Dendritic cell treated with granulocyte-macrophage colony-stimulating factor and Interleukin-4, amounts not matched to agents 40 ng/mL and 50 ng/mL, for 4 days (primary cell): ENCODE measurements at regions not wholly inside any gene's neighbourhood (a gene's known extent, or its start where the extent isn't known, plus 50 kb on each side); places are given as distances from the start of the nearest gene placed in this dataset.

Source experiments
- H3K27ac Mint-ChIP-seq: one replicate; pipeline ENCODE4 v1.8.0; 2022; ENCODE audit warnings: mild to moderate bottlenecking, mixed read lengths
- H3K27me3 Mint-ChIP-seq: one replicate; pipeline ENCODE4 v1.8.0; 2022; ENCODE audit warnings: mild to moderate bottlenecking, mixed read lengths
- H3K36me3 Mint-ChIP-seq: one replicate; pipeline ENCODE4 v1.8.0; 2022; ENCODE audit warnings: low read depth, mixed read lengths
- H3K4me1 Mint-ChIP-seq: one replicate; pipeline ENCODE4 v1.8.0; 2022; ENCODE audit warnings: low read depth, mixed read lengths
- H3K4me3 Mint-ChIP-seq: one replicate; pipeline ENCODE4 v1.8.0; 2022; ENCODE audit warnings: mild to moderate bottlenecking, moderate library complexity, mixed read lengths
- H3K9me3 Mint-ChIP-seq: one replicate; pipeline ENCODE4 v1.8.0; 2022; ENCODE audit warnings: mixed read lengths
- intact Hi-C: fragments of 100-400 bp; cut with micrococcal nuclease; formaldehyde crosslinking; loops from one replicate; pipeline ENCODE4 v1.15.0; 2022

DNA sequence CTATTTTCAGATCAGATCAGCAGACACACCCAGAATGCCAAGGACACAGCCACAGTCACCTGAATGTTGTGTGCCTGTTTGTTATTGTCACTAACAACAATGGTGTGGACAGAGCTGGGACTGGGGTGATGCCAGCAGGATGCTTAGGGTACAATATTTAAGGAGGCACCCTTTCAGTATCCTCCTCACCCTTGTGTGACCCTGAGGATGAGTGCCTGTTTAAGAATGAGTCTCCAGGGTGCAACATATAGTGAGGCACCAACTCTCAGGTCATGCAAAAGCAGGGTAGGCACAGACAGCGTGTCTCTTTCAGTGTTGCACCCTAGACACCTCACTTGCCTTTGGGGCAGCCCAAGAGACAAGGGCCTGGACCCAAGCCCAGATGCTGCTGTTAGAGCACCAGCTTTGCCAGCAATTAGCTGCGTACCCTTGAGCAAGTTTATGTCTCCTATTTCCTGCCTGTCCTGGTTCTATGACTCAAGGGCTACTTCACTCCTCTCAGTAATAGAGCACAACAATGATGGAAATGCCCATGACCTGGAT, 122.6 kb downstream of the AQP9 start:
- H3K9me3 Mint-ChIP-seq = no peaks in the 10 kb centered on the region
- no peak overlapping the region for H3K4me3 Mint-ChIP-seq
- H3K27me3 Mint-ChIP-seq = peaks cover 1% of the 10 kb centered on the region
- no peaks in the 10 kb centered on the region for H3K4me1 Mint-ChIP-seq
- H3K27ac Mint-ChIP-seq = no peak overlapping the region
- H3K36me3 Mint-ChIP-seq = no peaks in the 10 kb centered on the region
- intact Hi-C loops = no loop called here

DNA sequence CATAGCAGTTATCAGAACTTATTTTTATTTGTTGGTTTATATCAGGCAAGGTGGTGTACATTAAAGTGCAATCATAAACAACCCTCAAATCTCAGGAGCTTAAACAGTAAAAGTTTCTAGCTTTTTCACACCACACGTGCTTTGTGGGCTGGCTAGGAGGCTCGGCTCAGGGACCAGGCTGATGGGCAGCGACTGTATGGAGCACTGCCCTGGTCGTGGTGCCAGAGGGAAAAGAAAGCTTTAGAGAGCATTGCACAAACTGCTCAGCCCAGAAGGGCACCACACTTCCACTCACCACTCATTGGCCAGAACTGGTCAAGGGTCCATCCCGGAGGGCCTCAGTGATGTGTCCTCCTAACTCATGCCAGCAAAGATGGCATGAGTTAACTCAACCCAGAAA, 123.2 kb downstream of the AQP9 start:
- H3K4me1 Mint-ChIP-seq = no peaks in the 10 kb centered on the region
- intact Hi-C loops = no loop called here
- no peaks in the 10 kb centered on the region for H3K36me3 Mint-ChIP-seq
- H3K4me3 Mint-ChIP-seq = no peak overlapping the region
- no peaks in the 10 kb centered on the region for H3K9me3 Mint-ChIP-seq
- no peak overlapping the region for H3K27ac Mint-ChIP-seq
- H3K27me3 Mint-ChIP-seq = peaks cover 1% of the 10 kb centered on the region

DNA sequence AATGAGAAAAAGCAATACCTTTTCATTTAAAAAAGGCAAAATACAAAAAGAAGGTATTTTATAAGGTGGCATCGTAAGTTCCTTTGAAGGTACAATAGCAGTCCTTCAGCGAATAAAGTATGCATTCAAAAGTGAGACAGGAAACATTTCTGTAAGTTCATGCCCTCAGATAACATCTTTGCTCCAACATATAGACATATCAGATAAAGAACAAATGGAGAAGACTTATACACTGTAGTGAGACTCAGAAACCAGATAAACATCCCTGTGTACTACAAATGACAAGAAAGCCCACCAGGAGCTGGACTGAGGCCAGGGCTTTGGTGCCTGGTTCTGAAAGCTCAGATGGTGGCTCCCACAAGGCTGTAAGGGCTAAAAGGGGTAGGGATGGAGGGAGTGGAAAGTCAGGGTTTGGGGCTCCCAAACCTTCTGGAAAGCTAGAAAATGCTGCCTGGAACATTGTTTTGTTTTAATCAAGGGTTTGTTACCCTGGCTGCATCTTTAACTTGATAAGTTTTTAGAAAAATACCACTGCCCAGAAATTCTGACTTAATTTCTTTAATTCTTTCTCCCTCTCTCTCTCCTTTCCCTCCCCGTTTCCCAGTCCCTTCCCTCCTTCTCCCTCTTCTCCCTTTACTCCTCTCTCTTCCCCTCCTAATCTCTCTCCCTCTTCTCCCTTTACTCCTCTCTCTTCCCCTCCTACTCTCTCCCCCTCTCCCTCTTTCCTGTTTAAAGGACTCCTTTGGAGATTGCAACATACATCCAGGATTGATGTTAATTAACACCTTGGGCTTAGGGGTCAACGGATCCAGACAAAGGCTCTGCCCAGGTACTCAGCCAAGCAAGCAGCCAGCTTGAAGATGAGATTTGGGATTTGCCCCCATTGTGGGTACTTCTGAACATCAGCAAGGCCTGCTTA, 126.1 kb downstream of the AQP9 start:
- no peaks in the 10 kb centered on the region for H3K9me3 Mint-ChIP-seq
- no peaks in the 10 kb centered on the region for H3K36me3 Mint-ChIP-seq
- H3K27ac Mint-ChIP-seq = no peak overlapping the region
- no peak overlapping the region for H3K4me3 Mint-ChIP-seq
- H3K27me3 Mint-ChIP-seq = peaks cover 1% of the 10 kb centered on the region
- intact Hi-C loops = no loop called here
- H3K4me1 Mint-ChIP-seq = no peaks in the 10 kb centered on the region

DNA sequence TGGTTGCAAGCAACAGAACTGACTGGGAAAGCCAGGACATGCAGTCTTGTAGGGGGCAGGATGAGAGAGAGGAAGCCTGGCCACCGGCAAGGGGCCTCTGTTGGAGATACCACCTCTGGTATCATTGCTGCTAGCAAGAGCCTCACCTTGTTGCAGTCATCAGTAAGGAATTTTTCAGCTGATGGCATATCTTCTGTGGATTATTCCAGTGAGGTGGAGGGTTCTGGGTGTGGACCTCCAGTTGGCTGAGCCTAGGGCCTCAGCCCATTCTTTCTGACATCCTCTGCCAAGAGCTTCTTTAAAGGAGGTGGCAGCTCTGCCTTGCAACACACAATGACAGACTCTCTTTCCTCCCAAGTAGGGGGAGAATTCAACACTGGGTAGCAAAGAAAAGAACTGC, 128.9 kb downstream of the AQP9 start:
- H3K36me3 Mint-ChIP-seq = peaks cover 6% of the 10 kb centered on the region
- peaks cover 5% of the 10 kb centered on the region for H3K4me1 Mint-ChIP-seq
- no peak overlapping the region for H3K27ac Mint-ChIP-seq
- peaks cover 10% of the 10 kb centered on the region for H3K9me3 Mint-ChIP-seq
- intact Hi-C loops = no loop called here
- H3K27me3 Mint-ChIP-seq = peaks cover 1% of the 10 kb centered on the region
- H3K4me3 Mint-ChIP-seq = no peak overlapping the region

DNA sequence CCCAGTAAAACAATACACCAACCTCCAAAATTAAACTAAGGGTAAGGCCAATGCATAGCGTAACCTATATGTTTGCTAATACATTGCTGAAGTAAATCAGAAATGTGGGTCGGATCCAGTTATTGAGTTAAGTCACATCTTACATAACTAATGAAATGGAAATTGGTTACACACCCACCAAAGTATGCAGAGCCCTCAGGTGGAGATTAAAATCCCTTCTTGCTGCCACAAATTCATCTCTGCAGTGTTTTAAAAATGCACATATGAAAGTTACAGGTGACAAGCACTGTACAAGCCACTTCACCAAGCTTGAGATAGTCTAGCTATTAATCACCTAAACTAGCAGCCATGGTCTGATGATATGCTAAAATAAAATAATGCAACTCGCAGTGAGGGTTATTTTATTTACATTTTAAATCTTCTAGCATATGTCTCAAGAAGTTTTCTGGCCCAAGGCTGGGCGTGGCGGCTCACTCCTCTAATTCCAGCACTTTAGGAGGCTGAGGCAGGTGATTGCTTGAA, 130.6 kb downstream of the AQP9 start:
- peaks cover 10% of the 10 kb centered on the region for H3K9me3 Mint-ChIP-seq
- H3K4me1 Mint-ChIP-seq = peaks cover 5% of the 10 kb centered on the region
- no peak overlapping the region for H3K27ac Mint-ChIP-seq
- H3K4me3 Mint-ChIP-seq = no peak overlapping the region
- intact Hi-C loops = no loop called here
- H3K36me3 Mint-ChIP-seq = peaks cover 6% of the 10 kb centered on the region
- H3K27me3 Mint-ChIP-seq = peaks cover 1% of the 10 kb centered on the region

DNA sequence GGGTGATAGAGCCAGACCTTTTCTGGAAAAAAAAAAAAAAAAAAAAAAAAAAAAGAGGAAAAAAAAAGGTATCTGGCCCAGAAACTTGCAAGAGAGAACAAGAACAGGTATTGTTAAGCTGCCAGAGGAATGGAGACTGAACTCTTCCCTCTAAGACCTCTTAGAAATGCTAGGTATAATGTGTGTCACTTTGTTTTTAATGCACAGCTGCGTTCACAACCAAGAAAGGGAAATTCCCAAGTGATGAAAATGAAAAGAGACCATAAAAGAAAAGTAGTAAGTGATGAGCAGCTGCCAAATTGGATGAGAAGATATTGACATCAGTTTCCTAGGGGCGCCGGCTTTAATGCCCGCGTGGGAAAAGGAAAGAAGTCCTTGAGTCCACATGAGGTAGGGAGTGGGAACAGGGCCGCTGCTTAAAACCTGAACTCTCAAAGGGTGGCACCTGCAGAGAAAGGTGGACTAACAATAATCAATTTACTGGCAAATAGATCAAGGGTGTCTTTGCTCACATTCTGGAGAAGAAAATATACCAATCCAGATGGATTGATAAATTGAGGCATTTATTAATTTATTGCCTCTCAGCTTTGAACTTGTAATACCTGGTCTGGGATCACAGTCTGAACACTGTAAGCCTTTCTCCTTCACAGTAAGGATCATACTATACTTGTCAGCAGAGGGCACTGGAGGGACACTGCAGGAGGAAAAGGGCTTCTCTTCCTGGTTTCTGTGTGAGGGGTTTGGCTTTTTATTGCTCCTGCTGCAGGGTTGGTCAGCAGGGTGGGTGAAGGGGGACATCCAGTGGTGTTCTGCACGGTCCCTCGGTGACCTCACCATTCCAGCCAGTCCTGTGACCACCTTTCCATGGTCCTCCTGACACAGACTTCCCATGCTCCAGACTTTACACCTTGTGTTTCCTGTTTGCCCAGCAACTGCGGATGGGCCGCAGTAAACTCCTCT, 131.6 kb downstream of the AQP9 start:
- Mint-ChIP-seq H3K4me3 (no peak overlapping the region), H3K27me3 (peaks cover 1% of the 10 kb centered on the region), H3K27ac (no peak overlapping the region), H3K4me1 (peaks cover 5% of the 10 kb centered on the region), H3K9me3 (peaks cover 10% of the 10 kb centered on the region), H3K36me3 (peaks cover 6% of the 10 kb centered on the region)
- intact Hi-C loops = loop anchor here (2.0 kb wide), 1 partner anchor 489 kb away; no protein-coding TSS in a partner anchor

DNA sequence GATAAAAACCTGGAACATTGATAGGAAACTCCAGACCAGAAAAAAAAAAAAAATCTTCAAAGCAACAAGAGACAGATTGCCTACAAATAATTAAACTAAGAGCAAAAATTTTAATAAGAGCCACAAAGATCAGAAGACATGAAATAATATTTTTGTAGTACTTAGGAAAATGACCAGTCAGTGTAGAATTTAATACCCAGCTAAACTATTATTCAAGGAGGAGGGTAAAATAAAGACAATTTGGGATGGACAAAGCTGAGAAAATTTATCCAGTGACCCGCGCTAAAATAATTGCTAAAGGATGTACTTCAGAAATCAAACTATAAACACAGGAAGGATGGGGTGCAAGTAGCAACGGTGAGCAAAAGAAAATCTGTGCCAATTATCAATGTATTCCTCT, 133.2 kb downstream of the AQP9 start:
- H3K4me3 Mint-ChIP-seq = no peak overlapping the region
- no peak overlapping the region for H3K27ac Mint-ChIP-seq
- peaks cover 6% of the 10 kb centered on the region for H3K36me3 Mint-ChIP-seq
- intact Hi-C loops = loop anchor here (2.0 kb wide), 1 partner anchor 487 kb away; no protein-coding TSS in a partner anchor
- H3K27me3 Mint-ChIP-seq = no peaks in the 10 kb centered on the region
- H3K9me3 Mint-ChIP-seq = peaks cover 10% of the 10 kb centered on the region
- H3K4me1 Mint-ChIP-seq = peaks cover 5% of the 10 kb centered on the region

DNA sequence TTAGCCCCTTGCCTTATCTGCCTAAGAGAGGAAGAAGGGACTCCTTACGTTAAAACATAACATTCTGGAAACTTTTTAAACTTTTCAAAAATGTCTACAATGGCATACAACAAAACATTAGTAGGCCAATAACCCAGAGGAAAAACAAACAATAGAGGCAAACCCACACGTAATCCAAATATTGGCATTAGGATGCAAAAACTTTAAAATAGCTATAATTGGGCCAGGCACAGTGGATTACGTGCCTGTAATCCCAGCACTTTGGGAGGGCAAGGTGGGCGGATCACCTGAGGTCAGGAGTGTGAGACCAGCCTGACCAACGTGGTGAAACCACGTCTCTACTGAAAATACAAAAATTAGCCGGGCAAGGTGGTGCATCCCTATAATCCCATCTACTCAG, 134.9 kb downstream of the AQP9 start:
- H3K4me3 Mint-ChIP-seq = no peak overlapping the region
- H3K27me3 Mint-ChIP-seq = no peaks in the 10 kb centered on the region
- peaks cover 6% of the 10 kb centered on the region for H3K36me3 Mint-ChIP-seq
- peaks cover 5% of the 10 kb centered on the region for H3K4me1 Mint-ChIP-seq
- H3K27ac Mint-ChIP-seq = no peak overlapping the region
- peaks cover 10% of the 10 kb centered on the region for H3K9me3 Mint-ChIP-seq
- intact Hi-C loops = no loop called here

DNA sequence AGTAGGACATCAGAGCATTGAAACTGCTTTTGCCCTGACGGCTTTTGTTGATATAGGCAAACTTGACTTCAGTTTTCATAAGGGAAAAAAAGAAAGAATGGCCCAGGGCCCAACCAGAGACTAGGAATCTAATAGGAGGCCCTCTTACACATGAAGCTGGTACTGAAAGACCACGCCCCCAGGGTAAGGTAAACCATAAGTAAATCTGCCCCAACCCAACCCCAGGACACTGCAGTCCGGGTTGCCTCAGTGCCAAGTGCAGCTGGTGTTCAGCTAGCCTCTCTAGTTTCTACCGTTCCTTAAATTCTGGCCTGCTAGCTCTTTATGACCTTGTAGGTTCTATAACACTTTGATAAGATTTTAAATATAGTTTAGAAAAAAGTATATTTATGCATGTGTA, 136.7 kb downstream of the AQP9 start:
- Mint-ChIP-seq H3K9me3 (peaks cover 10% of the 10 kb centered on the region), H3K36me3 (peaks cover 6% of the 10 kb centered on the region), H3K27me3 (peaks cover 3% of the 10 kb centered on the region), H3K4me3 (no peak overlapping the region), H3K27ac (no peak overlapping the region), H3K4me1 (peaks cover 5% of the 10 kb centered on the region)
- intact Hi-C loops = no loop called here

DNA sequence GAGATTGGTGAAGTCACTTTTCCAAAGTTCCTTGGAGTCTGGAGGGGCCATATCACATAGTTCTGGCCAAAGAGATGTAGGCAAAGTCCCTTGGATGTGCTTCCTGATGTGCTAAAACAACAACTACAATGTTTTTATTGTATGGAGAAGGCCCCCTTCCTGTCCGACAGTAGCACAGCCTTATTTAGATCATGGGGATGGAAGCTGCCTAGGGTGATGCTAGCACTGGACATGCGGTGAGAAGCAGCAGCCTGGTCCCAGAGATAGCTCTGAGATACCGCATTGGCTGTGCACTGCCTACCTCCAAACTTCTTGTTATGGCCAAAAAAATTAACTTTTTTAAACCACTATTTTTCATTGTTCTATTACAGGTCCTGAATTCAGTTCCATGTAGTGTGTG, 137.6 kb downstream of the AQP9 start:
- peaks cover 3% of the 10 kb centered on the region for H3K27me3 Mint-ChIP-seq
- no peak overlapping the region for H3K27ac Mint-ChIP-seq
- intact Hi-C loops = no loop called here
- peaks cover 10% of the 10 kb centered on the region for H3K9me3 Mint-ChIP-seq
- H3K4me3 Mint-ChIP-seq = no peak overlapping the region
- H3K36me3 Mint-ChIP-seq = peaks cover 6% of the 10 kb centered on the region
- H3K4me1 Mint-ChIP-seq = no peaks in the 10 kb centered on the region

DNA sequence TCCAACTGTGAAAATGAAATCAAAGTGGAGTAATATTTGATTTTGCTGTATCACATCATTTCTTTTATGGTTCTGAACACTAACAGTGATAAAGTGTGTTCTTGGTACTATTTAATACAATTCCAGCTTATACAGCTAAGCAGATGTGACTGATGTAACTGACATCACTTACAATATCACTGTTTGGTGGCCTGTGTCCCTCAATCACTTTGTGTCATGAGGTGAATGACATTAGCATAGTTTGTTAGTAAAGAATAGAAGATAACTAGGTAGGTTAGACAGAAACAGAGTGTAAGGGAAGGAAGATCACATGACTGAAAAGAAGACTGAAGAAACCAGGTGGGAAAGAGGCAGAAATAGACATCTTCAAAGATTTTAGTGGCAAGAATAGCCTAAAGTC, 138.7 kb downstream of the AQP9 start:
- H3K27ac Mint-ChIP-seq = no peak overlapping the region
- H3K36me3 Mint-ChIP-seq = no peaks in the 10 kb centered on the region
- intact Hi-C loops = no loop called here
- H3K4me3 Mint-ChIP-seq = no peak overlapping the region
- no peaks in the 10 kb centered on the region for H3K9me3 Mint-ChIP-seq
- peaks cover 3% of the 10 kb centered on the region for H3K27me3 Mint-ChIP-seq
- peaks cover 9% of the 10 kb centered on the region for H3K4me1 Mint-ChIP-seq

DNA sequence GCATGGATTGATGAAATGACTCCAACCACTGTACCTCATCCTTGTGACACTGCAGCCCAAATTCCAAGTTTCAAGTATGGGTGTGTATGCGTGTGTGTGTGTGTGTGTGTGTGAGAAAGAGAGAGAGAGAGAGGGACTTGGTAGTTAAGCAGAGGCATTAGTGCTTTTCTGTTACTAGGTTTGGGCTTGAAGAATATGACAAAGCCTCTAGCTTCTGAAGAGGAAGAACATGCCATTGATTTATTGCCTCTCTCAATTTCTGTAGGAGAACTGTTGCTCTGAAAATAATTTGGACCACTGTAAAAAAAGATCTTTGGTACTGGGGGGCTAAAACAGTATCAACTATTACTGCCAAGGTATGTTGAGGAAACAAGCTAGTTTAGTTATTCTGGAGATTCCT, 139.2 kb downstream of the AQP9 start:
- intact Hi-C loops = no loop called here
- H3K27ac Mint-ChIP-seq = no peak overlapping the region

DNA sequence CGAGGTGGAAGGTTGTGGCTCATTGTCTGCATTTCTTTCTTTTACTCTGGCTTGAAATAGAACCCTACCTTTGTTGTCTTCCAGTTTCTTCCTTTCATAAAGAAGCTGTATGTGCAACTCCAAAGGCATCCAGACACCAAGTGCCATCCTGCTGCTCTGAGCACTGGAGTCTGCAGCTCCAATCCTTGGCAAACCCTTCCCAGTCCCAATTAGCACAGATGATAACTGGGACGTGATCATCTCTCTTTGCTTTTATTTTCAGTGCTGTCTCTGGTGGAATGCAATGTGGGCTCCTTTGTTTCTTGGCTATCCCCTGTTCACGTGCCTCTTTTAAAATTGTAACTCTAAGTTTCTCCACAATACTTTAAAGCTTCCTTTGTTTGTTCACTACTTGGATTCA, 140.9 kb downstream of the AQP9 start:
- H3K27me3 Mint-ChIP-seq = peaks cover 3% of the 10 kb centered on the region
- peaks cover 15% of the 10 kb centered on the region for H3K4me1 Mint-ChIP-seq
- H3K4me3 Mint-ChIP-seq = no peak overlapping the region
- no peaks in the 10 kb centered on the region for H3K36me3 Mint-ChIP-seq
- H3K9me3 Mint-ChIP-seq = no peaks in the 10 kb centered on the region
- H3K27ac Mint-ChIP-seq = no peak overlapping the region
- intact Hi-C loops = no loop called here

More for the DNA sequence above, 139.2 kb downstream of the AQP9 start:
- no peaks in the 10 kb centered on the region for H3K9me3 Mint-ChIP-seq
- H3K4me3 Mint-ChIP-seq = no peak overlapping the region
- H3K4me1 Mint-ChIP-seq = peaks cover 13% of the 10 kb centered on the region
- peaks cover 3% of the 10 kb centered on the region for H3K27me3 Mint-ChIP-seq
- H3K36me3 Mint-ChIP-seq = no peaks in the 10 kb centered on the region
